ENCODE measurements at regions not wholly inside any gene's neighbourhood (a gene's known extent, or its start where the extent isn't known, plus 50 kb on each side); places are given as distances from the start of the nearest gene placed in this dataset.

DNA sequence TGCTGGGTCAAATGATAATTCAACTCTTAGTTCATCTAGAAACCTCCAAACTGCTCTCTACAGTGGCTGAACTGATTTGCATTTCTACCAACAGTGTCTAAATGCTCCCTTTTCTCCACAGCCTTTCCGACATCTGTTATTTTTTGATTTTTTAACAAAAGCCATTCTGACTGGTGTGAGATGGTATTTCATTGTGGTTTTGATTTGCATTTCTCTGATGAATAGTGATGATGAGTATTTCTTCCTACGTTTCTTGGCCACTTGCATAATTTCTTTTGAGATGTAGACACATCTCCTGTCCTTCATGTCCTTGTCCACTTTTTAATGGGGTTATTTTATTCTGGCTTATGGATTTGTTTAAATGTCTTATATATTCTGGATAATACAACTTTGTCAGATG lies 298.2 kb upstream of the ARSJ start:
- no peak overlapping the region for H3K4me3 ChIP-seq
- no peak overlapping the region for H3K27ac ChIP-seq
- Mint-ChIP-seq H3K4me1 (no peaks in the 10 kb centered on the region), H3K27me3 (ENCODE audit: insufficient read depth, low read depth) (no peaks in the 10 kb centered on the region), H3K36me3 (no peaks in the 10 kb centered on the region), H3K27ac (no peak overlapping the region), H3K9me3 (no peaks in the 10 kb centered on the region), H3K4me3 (no peak overlapping the region)
- TF ChIP-seq, protein P1, sequence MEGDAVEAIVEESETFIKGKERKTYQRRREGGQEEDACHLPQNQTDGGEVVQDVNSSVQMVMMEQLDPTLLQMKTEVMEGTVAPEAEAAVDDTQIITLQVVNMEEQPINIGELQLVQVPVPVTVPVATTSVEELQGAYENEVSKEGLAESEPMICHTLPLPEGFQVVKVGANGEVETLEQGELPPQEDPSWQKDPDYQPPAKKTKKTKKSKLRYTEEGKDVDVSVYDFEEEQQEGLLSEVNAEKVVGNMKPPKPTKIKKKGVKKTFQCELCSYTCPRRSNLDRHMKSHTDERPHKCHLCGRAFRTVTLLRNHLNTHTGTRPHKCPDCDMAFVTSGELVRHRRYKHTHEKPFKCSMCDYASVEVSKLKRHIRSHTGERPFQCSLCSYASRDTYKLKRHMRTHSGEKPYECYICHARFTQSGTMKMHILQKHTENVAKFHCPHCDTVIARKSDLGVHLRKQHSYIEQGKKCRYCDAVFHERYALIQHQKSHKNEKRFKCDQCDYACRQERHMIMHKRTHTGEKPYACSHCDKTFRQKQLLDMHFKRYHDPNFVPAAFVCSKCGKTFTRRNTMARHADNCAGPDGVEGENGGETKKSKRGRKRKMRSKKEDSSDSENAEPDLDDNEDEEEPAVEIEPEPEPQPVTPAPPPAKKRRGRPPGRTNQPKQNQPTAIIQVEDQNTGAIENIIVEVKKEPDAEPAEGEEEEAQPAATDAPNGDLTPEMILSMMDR (IDR thresholded peaks at IDR 0.05) = no peak
- no peak for TF ChIP-seq EZH2phosphoT487 (IDR thresholded peaks at IDR 0.05)
- TF ChIP-seq EZH2 (IDR thresholded peaks at IDR 0.05) = no peak
- H2AFZ ChIP-seq (replicated peaks) = no peak overlapping the region
- H3K9me3 ChIP-seq (ENCODE audit: low read depth) = no peaks in the 10 kb centered on the region
- no peaks in the 10 kb centered on the region for H3F3A ChIP-seq (ENCODE audit: low read depth)
- no peaks in the 10 kb centered on the region for H4K20me1 ChIP-seq (ENCODE audit: low read depth)
- no peaks in the 10 kb centered on the region for H3K4me1 ChIP-seq
- no peak overlapping the region for H3K4me2 ChIP-seq
- DNase-seq (ENCODE audit: low spot score) = no peak
- H3K27me3 ChIP-seq = no peaks in the 10 kb centered on the region
- no peaks in the 10 kb centered on the region for H3K36me3 ChIP-seq
- no peaks in the 10 kb centered on the region for H3K79me2 ChIP-seq (ENCODE audit: low read depth)
- H3K9ac ChIP-seq = no peak overlapping the region

DNA sequence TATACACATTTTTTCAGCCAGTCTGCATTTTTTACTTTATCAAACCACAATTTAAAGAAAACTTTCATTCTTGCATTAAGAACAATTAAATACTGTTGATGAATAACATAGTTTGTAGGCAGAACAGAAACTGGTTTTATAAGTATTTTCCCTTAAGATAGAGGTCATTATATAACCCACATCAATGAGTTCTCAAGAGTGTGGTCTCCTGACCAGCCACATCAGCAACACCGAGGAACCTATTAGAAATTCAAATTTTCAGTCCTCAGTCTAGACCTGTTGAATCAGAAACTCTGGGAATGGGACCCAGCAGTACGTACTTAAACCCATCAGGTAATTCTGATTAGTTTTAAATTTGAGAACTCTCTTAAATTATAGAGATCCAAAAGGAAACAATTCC lies 299.6 kb upstream of the ARSJ start:
- no peak overlapping the region for H3K4me2 ChIP-seq
- no peak overlapping the region for H3K4me3 ChIP-seq
- H3K27me3 ChIP-seq = no peaks in the 10 kb centered on the region
- Mint-ChIP-seq H3K27me3 (ENCODE audit: insufficient read depth, low read depth) (no peaks in the 10 kb centered on the region), H3K36me3 (no peaks in the 10 kb centered on the region), H3K4me3 (no peak overlapping the region), H3K9me3 (no peaks in the 10 kb centered on the region), H3K4me1 (no peaks in the 10 kb centered on the region), H3K27ac (no peak overlapping the region)
- no peaks in the 10 kb centered on the region for H3K79me2 ChIP-seq (ENCODE audit: low read depth)
- no peak overlapping the region for H2AFZ ChIP-seq (replicated peaks)
- no peak for DNase-seq (ENCODE audit: low spot score)
- TF ChIP-seq EZH2phosphoT487 (IDR thresholded peaks at IDR 0.05) (no peak), EZH2 (IDR thresholded peaks at IDR 0.05) (no peak)
- TF ChIP-seq, protein P1 (IDR thresholded peaks at IDR 0.05) = no peak
- no peak overlapping the region for H3K27ac ChIP-seq
- no peaks in the 10 kb centered on the region for H3F3A ChIP-seq (ENCODE audit: low read depth)
- H3K9ac ChIP-seq = no peak overlapping the region
- no peaks in the 10 kb centered on the region for H4K20me1 ChIP-seq (ENCODE audit: low read depth)
- no peaks in the 10 kb centered on the region for H3K4me1 ChIP-seq
- no peaks in the 10 kb centered on the region for H3K36me3 ChIP-seq
- no peaks in the 10 kb centered on the region for H3K9me3 ChIP-seq (ENCODE audit: low read depth)

DNA sequence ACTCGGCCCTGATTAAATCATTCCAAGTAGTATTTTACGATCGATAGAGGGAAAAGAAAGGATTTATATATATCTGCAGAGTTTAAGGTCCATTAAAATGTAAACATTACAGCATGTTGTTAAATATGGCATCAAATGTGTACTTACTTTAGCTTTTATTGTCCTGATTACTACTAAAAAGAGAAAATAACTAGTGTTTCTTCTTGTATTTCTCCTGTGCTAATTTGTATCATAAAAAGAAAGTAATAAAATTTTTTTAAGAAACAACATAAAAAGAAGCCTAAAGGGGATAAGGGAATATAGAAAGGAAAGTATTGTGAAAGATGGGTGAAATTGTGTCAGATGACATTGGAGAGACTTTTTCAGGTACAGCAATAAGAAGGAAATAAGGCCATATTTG lies 300.3 kb upstream of the ARSJ start:
- Histone ChIP-seq H3K9ac (no peak overlapping the region), H4K20me1 (ENCODE audit: low read depth) (no peaks in the 10 kb centered on the region), H3K79me2 (ENCODE audit: low read depth) (no peaks in the 10 kb centered on the region), H3K36me3 (no peaks in the 10 kb centered on the region), H3K27me3 (no peaks in the 10 kb centered on the region), H3F3A (ENCODE audit: low read depth) (no peaks in the 10 kb centered on the region), H3K27ac (no peak overlapping the region), H3K4me1 (no peaks in the 10 kb centered on the region), H3K4me3 (no peak overlapping the region), H3K4me2 (no peak overlapping the region), H2AFZ (replicated peaks) (no peak overlapping the region), H3K9me3 (ENCODE audit: low read depth) (no peaks in the 10 kb centered on the region)
- H3K27ac Mint-ChIP-seq = no peak overlapping the region
- H3K4me1 Mint-ChIP-seq = no peaks in the 10 kb centered on the region
- no peaks in the 10 kb centered on the region for H3K27me3 Mint-ChIP-seq (ENCODE audit: insufficient read depth, low read depth)
- no peaks in the 10 kb centered on the region for H3K9me3 Mint-ChIP-seq
- no peak for DNase-seq (ENCODE audit: low spot score)
- H3K4me3 Mint-ChIP-seq = no peak overlapping the region
- H3K36me3 Mint-ChIP-seq = no peaks in the 10 kb centered on the region
- TF ChIP-seq EZH2 (IDR thresholded peaks at IDR 0.05) (no peak), EZH2phosphoT487 (IDR thresholded peaks at IDR 0.05) (no peak)
- TF ChIP-seq, protein P1 (IDR thresholded peaks at IDR 0.05) = no peak

DNA sequence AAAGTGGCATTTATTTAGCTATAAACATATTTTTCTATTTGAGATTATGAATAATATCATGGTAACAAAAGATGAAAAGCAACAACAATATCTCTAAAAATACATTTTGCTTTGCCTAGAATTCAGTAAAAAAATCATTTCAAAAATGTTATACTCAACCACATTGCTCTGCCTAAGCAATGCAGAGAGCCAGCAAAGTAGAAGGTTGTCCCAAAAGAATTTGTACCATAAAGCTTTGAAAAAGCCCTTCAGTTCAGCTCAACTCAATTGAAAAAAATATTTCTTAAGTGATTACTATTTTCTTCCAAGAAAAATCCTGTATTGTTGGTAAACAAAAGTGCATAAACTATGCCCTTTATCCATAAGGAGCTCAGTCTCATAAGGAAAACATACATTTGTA lies 301.2 kb upstream of the ARSJ start:
- no peaks in the 10 kb centered on the region for H3K4me1 Mint-ChIP-seq
- no peaks in the 10 kb centered on the region for H3K27me3 Mint-ChIP-seq (ENCODE audit: insufficient read depth, low read depth)

More for the DNA sequence above, 301.2 kb upstream of the ARSJ start:
- H3K27ac ChIP-seq = no peak overlapping the region
- Mint-ChIP-seq H3K27ac (no peak overlapping the region), H3K36me3 (no peaks in the 10 kb centered on the region), H3K9me3 (no peaks in the 10 kb centered on the region), H3K4me3 (no peak overlapping the region)
- no peaks in the 10 kb centered on the region for H3K4me1 ChIP-seq
- H4K20me1 ChIP-seq (ENCODE audit: low read depth) = no peaks in the 10 kb centered on the region
- H3K4me3 ChIP-seq = no peak overlapping the region
- H3K9ac ChIP-seq = no peak overlapping the region
- no peaks in the 10 kb centered on the region for H3K36me3 ChIP-seq
- H2AFZ ChIP-seq (replicated peaks) = no peak overlapping the region
- H3K4me2 ChIP-seq = no peak overlapping the region
- DNase-seq (ENCODE audit: low spot score) = no peak
- no peaks in the 10 kb centered on the region for H3K27me3 ChIP-seq
- H3K9me3 ChIP-seq (ENCODE audit: low read depth) = no peaks in the 10 kb centered on the region
- TF ChIP-seq, protein P1 (IDR thresholded peaks at IDR 0.05) = no peak
- TF ChIP-seq EZH2 (IDR thresholded peaks at IDR 0.05) (no peak), EZH2phosphoT487 (IDR thresholded peaks at IDR 0.05) (no peak)
- H3F3A ChIP-seq (ENCODE audit: low read depth) = no peaks in the 10 kb centered on the region
- H3K79me2 ChIP-seq (ENCODE audit: low read depth) = no peaks in the 10 kb centered on the region
